HepG2 (cell line): ENCODE measurements at regions not wholly inside any gene's neighbourhood (a gene's known extent, or its start where the extent isn't known, plus 50 kb on each side); places are given as distances from the start of the nearest gene placed in this dataset.
A peak's percentile ranks its signal among the peaks of the same experiment; 100 is the strongest.

Experiments used
- ATAC-seq: fragments of 200-7000 bp; cut with Tn5 transposase; 3 replicates; pipeline ENCODE4 v1.9.1; 2020; ENCODE audit warnings: mild to moderate bottlenecking, moderate library complexity
- BruUV-seq: library from RNA; stranded (reverse); fragments of 400-500 nt; replicated peaks from 2 replicates; lab custom pipeline; 2021; lab: Mats Ljungman, UMichigan
- CTCF ChIA-PET: fragments of 300-600 bp; formaldehyde crosslinking; extraction: SDS; loops from one replicate; lab custom pipeline; 2021; ENCODE audit warnings: low total read pairs, inconsistent platforms, low intra/inter-chr PET ratio; lab: Yijun Ruan, JAX
- POLR2A ChIA-PET: fragments of 350-600 bp; sonication (Branson Sonifier 250); formaldehyde crosslinking; loops from one replicate; lab custom pipeline; 2020; ENCODE audit warnings: antibody characterized with exemption, inconsistent platforms; lab: Yijun Ruan, JAX
- DNase-seq: peaks from one replicate; pipeline ENCODE4 v3.0.0-alpha.2; 2015; ENCODE audit warnings: low spot score
- FAIRE-seq: peaks from 3 replicates; lab custom pipeline; 2011; peaks lifted over from hg19 to GRCh38; lab: Jason Lieb, UNC
- H2AFZ ChIP-seq: one replicate; pipeline ENCODE4 v1.6.1; 2011; ENCODE audit warnings: low read length, inconsistent platforms
- H3K27ac ChIP-seq: fragments of 300-600 bp; 3 replicates; pipeline ENCODE4 v1.8.0; 2011; ENCODE audit warnings: mixed run types, mild to moderate bottlenecking, mixed read lengths, low read length, inconsistent platforms; ENCODE audit not compliant: insufficient read depth; ENCODE audit errors: extremely low read length
- H3K27me3 ChIP-seq, 2 experiments: fragments of 200-600 bp in 1 of 2; 2 replicates in 1 of 2; 3 replicates in 1 of 2; pipeline versions ENCODE4 v1.6.0 to v1.8.0; 2011; ENCODE audit warnings: low read length in 2 of 2, mild to moderate bottlenecking in 2 of 2, moderate library complexity in 2 of 2, inconsistent platforms in 1 of 2; ENCODE audit not compliant: insufficient read depth in 2 of 2, control insufficient read depth in 1 of 2
- H3K36me3 ChIP-seq, 2 experiments: fragments of 200-600 bp in 1 of 2; replicated peaks in 1 of 2; 2 replicates in 1 of 2; 3 replicates in 1 of 2; pipeline versions ENCODE4 v1.5.1 to v1.8.0; 2011; ENCODE audit warnings: low read length in 2 of 2, inconsistent platforms in 1 of 2; ENCODE audit not compliant: insufficient read depth in 2 of 2, control insufficient read depth in 1 of 2
- H3K4me1 ChIP-seq: 2 replicates; pipeline ENCODE4 v1.5.1; 2012; ENCODE audit warnings: low read length, inconsistent platforms; ENCODE audit not compliant: insufficient read depth
- H3K4me2 ChIP-seq: 2 replicates; pipeline ENCODE4 v1.6.0; 2011; ENCODE audit warnings: low read depth, low read length, inconsistent platforms
- H3K4me3 ChIP-seq, 3 experiments: fragments of 200-600 bp in 1 of 3; sonication (generic), shearing (Covaris generic) in 1 of 3; replicated peaks in 1 of 3; 2 replicates each; pipeline ENCODE4 v1.5.1; 2011 to 2016; ENCODE audit warnings: low read length in 3 of 3, inconsistent platforms in 2 of 3, low read depth in 2 of 3, mild to moderate bottlenecking in 2 of 3, control low read depth in 1 of 3, mixed read lengths in 1 of 3; ENCODE audit not compliant: insufficient read depth in 1 of 3
- H3K79me2 ChIP-seq: one replicate; pipeline ENCODE4 v1.6.1; 2011; ENCODE audit warnings: low read length, inconsistent platforms; ENCODE audit not compliant: insufficient read depth
- H3K9ac ChIP-seq: 2 replicates; pipeline ENCODE4 v1.6.0; 2011; ENCODE audit warnings: mild to moderate bottlenecking, low read depth, low read length, inconsistent platforms; ENCODE audit not compliant: insufficient read depth
- H3K9me3 ChIP-seq: 2 replicates; pipeline ENCODE4 v1.5.1; 2012; ENCODE audit warnings: mild to moderate bottlenecking, low read length
- H4K20me1 ChIP-seq: 2 replicates; pipeline ENCODE4 v1.6.0; 2011; ENCODE audit warnings: inconsistent platforms, mild to moderate bottlenecking, low read length, moderate library complexity; ENCODE audit not compliant: insufficient read depth
- CEBPZ ChIP-seq: IDR thresholded peaks from 2 replicates; pipeline ENCODE4 v1.6.1; 2012; ENCODE audit warnings: low read length, improper control_type of control experiment
- DPF2 ChIP-seq: sonication (generic); formaldehyde crosslinking; IDR thresholded peaks from 2 replicates; pipeline ENCODE4 v1.4.0; 2020; ENCODE audit warnings: mild to moderate bottlenecking, low read depth, missing genetic modification reagents, borderline replicate concordance
- E2F2 ChIP-seq: sonication (generic); formaldehyde crosslinking; IDR thresholded peaks from 2 replicates; pipeline ENCODE4 v1.4.0; 2020; ENCODE audit warnings: missing genetic modification reagents, borderline replicate concordance
- JUND ChIP-seq: sonication (generic); formaldehyde crosslinking; IDR thresholded peaks from 2 replicates; pipeline ENCODE4 v1.8.0; 2022; ENCODE audit warnings: mild to moderate bottlenecking, missing genetic modification reagents
- KLF16 ChIP-seq, 2 experiments: sonication (generic) in 1 of 2; formaldehyde crosslinking in 1 of 2; IDR thresholded peaks; 2 replicates each; pipeline versions ENCODE4 v1.6.1 to v1.8.0; 2016 to 2023; ENCODE audit warnings: missing genetic modification reagents in 2 of 2, missing compliant biosample characterization in 1 of 2
- MAFF ChIP-seq: IDR thresholded peaks from 2 replicates; pipeline ENCODE4 v1.6.1; 2011; ENCODE audit warnings: low read depth, low read length, improper control_type of control experiment
- MAFK ChIP-seq, 2 experiments: IDR thresholded peaks in 1 of 2; conservative IDR thresholded peaks in 1 of 2; 2 replicates each; pipeline ENCODE4 v1.6.1; 2011; ENCODE audit warnings: improper control_type of control experiment in 2 of 2, low read length in 2 of 2
- MATR3 ChIP-seq: sonication (generic); formaldehyde crosslinking; IDR thresholded peaks from 2 replicates; pipeline ENCODE4 v1.4.0; 2020; ENCODE audit warnings: missing genetic modification reagents
- ZBTB44 ChIP-seq: sonication (generic); formaldehyde crosslinking; IDR thresholded peaks from 2 replicates; pipeline ENCODE4 v1.4.0; 2020; ENCODE audit warnings: missing genetic modification reagents
- ZFP36L1 ChIP-seq: sonication (generic); formaldehyde crosslinking; IDR thresholded peaks from 2 replicates; pipeline ENCODE4 v1.8.0; 2022; ENCODE audit warnings: mild to moderate bottlenecking, missing genetic modification reagents, moderate library complexity
- ZNF224 ChIP-seq: sonication (generic); formaldehyde crosslinking; IDR thresholded peaks from 2 replicates; pipeline ENCODE4 v1.5.0; 2020; ENCODE audit warnings: mild to moderate bottlenecking, missing genetic modification reagents
- ZNF564 ChIP-seq: sonication (generic); formaldehyde crosslinking; IDR thresholded peaks from 2 replicates; pipeline ENCODE4 v1.8.1; 2023; ENCODE audit warnings: mild to moderate bottlenecking, missing genetic modification reagents
- ZSCAN21 ChIP-seq: sonication (generic); formaldehyde crosslinking; IDR thresholded peaks from 2 replicates; pipeline ENCODE4 v1.8.0; 2022; ENCODE audit warnings: mild to moderate bottlenecking, missing genetic modification reagents, moderate library complexity, borderline replicate concordance
- ZSCAN22 ChIP-seq: sonication (generic); formaldehyde crosslinking; IDR thresholded peaks from 2 replicates; pipeline ENCODE4 v1.4.0; 2020; ENCODE audit warnings: mild to moderate bottlenecking, missing genetic modification reagents
- in situ Hi-C: cut with HindIII; loops from 2 replicates; pipeline ENCODE4 v1.10.0; 2017; ENCODE audit warnings: low pct_unique_long_range_greater_than_20kb; ENCODE audit not compliant: extremely low pct_ligation_motif_present
- intact Hi-C: fragments of 100-400 bp; cut with micrococcal nuclease; formaldehyde crosslinking; loops from one replicate; pipeline ENCODE4 v1.10.0; 2022; ENCODE audit not compliant: unreplicated experiment

- no TSS peak for BruUV-seq
- FAIRE-seq (no peak), DNase-seq (no peak), ATAC-seq (no peak)
- H3K9ac ChIP-seq, result no peak overlapping the region
- ChIA-PET POLR2A (no interaction called here), CTCF (no interaction called here)
- H3K27me3 ChIP-seq, result no peaks in the 10 kb centered on the region
- no peaks in the 10 kb centered on the region for H3K79me2 ChIP-seq
- no peaks in the 10 kb centered on the region for H3K9me3 ChIP-seq
- intact Hi-C loops, result no loop called here
- no peak overlapping the region for H3K4me3 ChIP-seq
- H3K4me2 ChIP-seq, result no peak overlapping the region
- H3K4me1 ChIP-seq, result no peaks in the 10 kb centered on the region
- no peak overlapping the region for H3K27ac ChIP-seq
- in situ Hi-C loops, result no loop called here
- no peaks in the 10 kb centered on the region for H4K20me1 ChIP-seq
- TF ChIP-seq ZNF224, result no peak
- TF ChIP-seq JUND (CRISPR knock-in tag), result no peak
- TF ChIP-seq ZFP36L1 (CRISPR knock-in tag), result no peak
- 0 out of 2 replicates have a peak, but pooled peaks have one; percentile 9 for TF ChIP-seq MAFF
- TF ChIP-seq MAFK (conservative IDR thresholded peaks at IDR 0.05 in 1 of 2, IDR thresholded peaks at IDR 0.05 in 1 of 2; ENCODE audit: low read length in 2 of 2), result peak in 1 of 2 experiments; percentile 59; a peak in 2 of 4 replicates
- TF ChIP-seq E2F2 (CRISPR knock-in tag), result no peak
- no peak for TF ChIP-seq CEBPZ
- no peak for TF ChIP-seq ZNF564 (CRISPR knock-in tag)
- TF ChIP-seq ZSCAN22 (CRISPR knock-in tag), result no peak
- no peak for TF ChIP-seq DPF2
- no peak for TF ChIP-seq ZBTB44 (CRISPR knock-in tag)
- TF ChIP-seq KLF16 (CRISPR knock-in tag; IDR thresholded peaks at IDR 0.05), result no peak
- no peak for TF ChIP-seq ZSCAN21 (CRISPR knock-in tag)
- TF ChIP-seq MATR3 (CRISPR knock-in tag), result no peak
- TF ChIP-seq, all 625 proteins: peak for 2
- no peak overlapping the region for H2AFZ ChIP-seq
- H3K36me3 ChIP-seq, result no peaks in the 10 kb centered on the region
Measured at GRCh38 chr3:73787620-73788019, 162.9 kb upstream of the PDZRN3 start.
